GM23338 (cell line): ENCODE measurements at regions not wholly inside any gene's neighbourhood (a gene's known extent, or its start where the extent isn't known, plus 50 kb on each side); places are given as distances from the start of the nearest gene placed in this dataset.

ENCODE experiments used
- ATAC-seq: fragments of 200-7000 bp; cut with Tn5 transposase; 3 replicates; pipeline ENCODE4 v1.9.1; 2020
- DNase-seq: peaks from one replicate; pipeline ENCODE4 v3.0.0-alpha.2; 2015; ENCODE audit warnings: low spot score
- H2AFZ ChIP-seq: fragments of 200-600 bp; sonication (generic); 2 replicates; pipeline ENCODE4 v1.8.0; 2016; ENCODE audit warnings: antibody characterized with exemption, mild to moderate bottlenecking, moderate library complexity
- H3F3A ChIP-seq: fragments of 200-600 bp; sonication (generic); replicated peaks from 2 replicates; pipeline ENCODE4 v1.8.0; 2017; ENCODE audit warnings: antibody characterized with exemption, mixed run types, low read depth
- H3K27ac ChIP-seq: fragments of 200-600 bp; sonication (generic); 2 replicates; pipeline ENCODE4 v1.6.1; 2016; ENCODE audit warnings: low read depth
- H3K27me3 ChIP-seq: fragments of 200-600 bp; sonication (generic); 2 replicates; pipeline ENCODE4 v1.8.0; 2016; ENCODE audit warnings: mild to moderate bottlenecking, mixed run types, moderate library complexity; ENCODE audit not compliant: insufficient read depth
- H3K36me3 ChIP-seq: fragments of 200-600 bp; sonication (generic); 2 replicates; pipeline ENCODE4 v1.8.0; 2016; ENCODE audit warnings: mild to moderate bottlenecking; ENCODE audit not compliant: insufficient read depth
- H3K4me1 ChIP-seq: fragments of 200-600 bp; sonication (generic); 2 replicates; pipeline ENCODE4 v1.8.0; 2016; ENCODE audit warnings: mild to moderate bottlenecking, moderate library complexity; ENCODE audit not compliant: insufficient read depth
- H3K4me2 ChIP-seq: fragments of 200-600 bp; sonication (generic); 2 replicates; pipeline ENCODE4 v1.7.1; 2017; ENCODE audit warnings: mixed run types
- H3K4me3 ChIP-seq: fragments of 200-600 bp; sonication (generic); 2 replicates; pipeline ENCODE4 v1.6.1; 2016; ENCODE audit warnings: mixed run types
- H3K79me2 ChIP-seq: fragments of 200-600 bp; sonication (generic); replicated peaks from 2 replicates; pipeline ENCODE4 v1.8.0; 2017; ENCODE audit warnings: mild to moderate bottlenecking; ENCODE audit not compliant: insufficient read depth
- H3K9me2 ChIP-seq: fragments of 200-600 bp; sonication (generic); 2 replicates; pipeline ENCODE4 v1.8.0; 2017; ENCODE audit not compliant: insufficient read depth
- H4K20me1 ChIP-seq: fragments of 200-600 bp; sonication (generic); replicated peaks from 2 replicates; pipeline ENCODE4 v1.8.0; 2017; ENCODE audit warnings: mild to moderate bottlenecking; ENCODE audit not compliant: insufficient read depth
- H3K27ac Mint-ChIP-seq: 2 replicates; pipeline ENCODE4 v1.8.0; 2020; ENCODE audit warnings: inconsistent platforms, mild to moderate bottlenecking, moderate library complexity, mixed read lengths
- H3K27me3 Mint-ChIP-seq: 3 replicates; pipeline ENCODE4 v1.8.0; 2022; ENCODE audit warnings: low read depth, mild to moderate bottlenecking, moderate library complexity, mixed read lengths, inconsistent platforms; ENCODE audit not compliant: insufficient read depth, poor library complexity
- H3K36me3 Mint-ChIP-seq: 3 replicates; pipeline ENCODE4 v1.8.0; 2021; ENCODE audit warnings: low read depth, mild to moderate bottlenecking, inconsistent platforms, moderate library complexity, mixed read lengths
- H3K4me1 Mint-ChIP-seq: 3 replicates; pipeline ENCODE4 v1.8.0; 2020; ENCODE audit warnings: mild to moderate bottlenecking, inconsistent platforms, mixed read lengths
- H3K4me3 Mint-ChIP-seq: 3 replicates; pipeline ENCODE4 v1.8.0; 2021; ENCODE audit warnings: moderate library complexity, mild to moderate bottlenecking, inconsistent platforms, mixed read lengths
- H3K9me3 Mint-ChIP-seq: 3 replicates; pipeline ENCODE4 v1.8.0; 2020; ENCODE audit warnings: moderate library complexity, mild to moderate bottlenecking, inconsistent platforms, mixed read lengths
- CREB1 ChIP-seq: fragments of 250-450 bp; sonication (Bioruptor Pico); IDR thresholded peaks from 2 replicates; pipeline ENCODE4 v1.5.0; 2020; ENCODE audit warnings: low read depth, mild to moderate bottlenecking, moderate library complexity
- CTCF ChIP-seq, 2 experiments: fragments of 200-600 bp in 1 of 2; sonication (generic) in 1 of 2; conservative IDR thresholded peaks; 2 replicates each; pipeline versions ENCODE4 v1.5.1 to v1.6.1; 2016 to 2017; ENCODE audit warnings: antibody characterized with exemption in 2 of 2, low read depth in 2 of 2, mild to moderate bottlenecking in 2 of 2, moderate library complexity in 1 of 2
- ETS1 ChIP-seq: IDR thresholded peaks from 2 replicates; pipeline ENCODE4 v1.6.1; 2016; ENCODE audit warnings: antibody characterized with exemption
- EZH2 ChIP-seq: fragments of 200-600 bp; sonication (generic); IDR thresholded peaks from one replicate; pipeline ENCODE4 v1.8.0; 2017; ENCODE audit warnings: antibody characterized with exemption, mild to moderate bottlenecking, low read depth; ENCODE audit not compliant: unreplicated experiment
- EZH2phosphoT487 ChIP-seq: fragments of 200-600 bp; sonication (generic); IDR thresholded peaks from one replicate; pipeline ENCODE4 v1.8.1; 2018; ENCODE audit warnings: antibody characterized with exemption; ENCODE audit not compliant: unreplicated experiment
- JUNB ChIP-seq: IDR thresholded peaks from one replicate; pipeline ENCODE4 v1.6.1; 2016; ENCODE audit warnings: antibody characterized with exemption; ENCODE audit not compliant: unreplicated experiment
- POLR2AphosphoS5 ChIP-seq: IDR thresholded peaks from 2 replicates; pipeline ENCODE4 v1.6.1; 2016; ENCODE audit warnings: antibody characterized with exemption, low read depth
- STAT1 ChIP-seq: IDR thresholded peaks from one replicate; pipeline ENCODE4 v1.6.1; 2016; ENCODE audit warnings: antibody characterized with exemption; ENCODE audit not compliant: unreplicated experiment
- ZNF331 ChIP-seq: fragments of 250-450 bp; sonication (Bioruptor Pico); IDR thresholded peaks from 2 replicates; pipeline ENCODE4 v1.5.0; 2020; ENCODE audit warnings: low read depth, mild to moderate bottlenecking, moderate library complexity
- ZNF462 ChIP-seq: fragments of 250-450 bp; sonication (Bioruptor Pico); IDR thresholded peaks from 2 replicates; pipeline ENCODE4 v1.5.0; 2020; ENCODE audit warnings: mild to moderate bottlenecking, moderate library complexity

- H3K36me3 Mint-ChIP-seq, result no peaks in the 10 kb centered on the region
- DNase-seq, result no peak
- H3K36me3 ChIP-seq, result no peaks in the 10 kb centered on the region
- H3K9me2 ChIP-seq, result no peaks in the 10 kb centered on the region
- H4K20me1 ChIP-seq, result no peaks in the 10 kb centered on the region
- H3K4me1 ChIP-seq, result peaks cover 6% of the 10 kb centered on the region; the same call in 1 of the 2 replicates
- H3K27me3 Mint-ChIP-seq, result peaks cover 7% of the 10 kb centered on the region
- no peak for TF ChIP-seq CREB1 (CRISPR knock-in tag)
- TF ChIP-seq CTCF (conservative IDR thresholded peaks at IDR 0.05; ENCODE audit: low read depth in 2 of 2), result no peak
- TF ChIP-seq EZH2phosphoT487, result no peak
- no peak for TF ChIP-seq ETS1
- no peak for TF ChIP-seq STAT1
- no peak for TF ChIP-seq EZH2
- TF ChIP-seq ZNF462, result no peak
- TF ChIP-seq JUNB, result no peak
- TF ChIP-seq ZNF331 (CRISPR knock-in tag), result no peak
- no peak for TF ChIP-seq POLR2AphosphoS5
- no peaks in the 10 kb centered on the region for H3K79me2 ChIP-seq
- no peaks in the 10 kb centered on the region for H3F3A ChIP-seq
- H3K4me3 Mint-ChIP-seq, result no peak overlapping the region
- H3K4me3 ChIP-seq, result no peak overlapping the region
- H2AFZ ChIP-seq, result no peak overlapping the region
- H3K4me2 ChIP-seq, result no peak overlapping the region
- H3K27ac Mint-ChIP-seq, result no peak overlapping the region
- no peak for ATAC-seq
- H3K27me3 ChIP-seq, result no peaks in the 10 kb centered on the region
- H3K9me3 Mint-ChIP-seq, result no peaks in the 10 kb centered on the region
- no peak overlapping the region for H3K27ac ChIP-seq
- H3K4me1 Mint-ChIP-seq, result peaks cover 46% of the 10 kb centered on the region
Measured at GRCh38 chrX:134737721-134738369, 59.2 kb downstream of the PABIR2 start.
